ENCODE measurements at regions not wholly inside any gene's neighbourhood (a gene's known extent, or its start where the extent isn't known, plus 50 kb on each side); places are given as distances from the start of the nearest gene placed in this dataset.
"Not testable (repeated sequence)": the region's sequence is repeated elsewhere in the genome, so short reads cannot be mapped to it uniquely, and the experiment has no call there.

- DNase-seq, result no peak
Observed at GRCh38 chrX:121172703-121173102, 125.3 kb downstream of the GLUD2 start.

GRCh38 chrX:121179972-121180371 lies 132.6 kb downstream of the GLUD2 start:
- DNase-seq, result no peak

GRCh38 chrX:121191779-121192178 lies 144.4 kb downstream of the GLUD2 start:
- no peak for DNase-seq

GRCh38 chrX:121195719-121196118 lies 148.3 kb downstream of the GLUD2 start:
- DNase-seq, result no peak

- DNase-seq, result not testable (repeated sequence)
Observed at GRCh38 chrX:121196872-121197444, 149.5 kb downstream of the GLUD2 start.

GRCh38 chrX:121208563-121208962 lies 161.2 kb downstream of the GLUD2 start:
- no peak for DNase-seq

GRCh38 chrX:121216641-121217374 lies 169.4 kb downstream of the GLUD2 start:
- DNase-seq, result no peak

- DNase-seq, result no peak
Observed at GRCh38 chrX:121221322-121221977, 174.0 kb downstream of the GLUD2 start.

- DNase-seq, result no peak
Observed at GRCh38 chrX:121227888-121228287, 180.5 kb downstream of the GLUD2 start.

GRCh38 chrX:121231566-121232358 lies 184.4 kb downstream of the GLUD2 start:
- DNase-seq, result no peak

- no peak for DNase-seq
Observed at GRCh38 chrX:121236040-121236439, 188.6 kb downstream of the GLUD2 start.

- DNase-seq, result no peak
Observed at GRCh38 chrX:121238093-121238492, 190.7 kb downstream of the GLUD2 start.

GRCh38 chrX:121244511-121244910 lies 197.1 kb downstream of the GLUD2 start:
- no peak for DNase-seq

GRCh38 chrX:121245763-121246162 lies 198.4 kb downstream of the GLUD2 start:
- DNase-seq, result no peak

GRCh38 chrX:121254336-121254735 lies 206.9 kb downstream of the GLUD2 start:
- no peak for DNase-seq

GRCh38 chrX:121256647-121257046 lies 209.2 kb downstream of the GLUD2 start:
- DNase-seq, result no peak

GRCh38 chrX:121258545-121258944 lies 211.1 kb downstream of the GLUD2 start:
- no peak for DNase-seq

- DNase-seq, result no peak
Observed at GRCh38 chrX:121259170-121259569, 211.8 kb downstream of the GLUD2 start.

- DNase-seq, result no peak
Observed at GRCh38 chrX:121260596-121261240, 213.3 kb downstream of the GLUD2 start.

GRCh38 chrX:121283921-121284320 lies 236.5 kb downstream of the GLUD2 start:
- no peak for DNase-seq

GRCh38 chrX:121298499-121298898 lies 251.1 kb downstream of the GLUD2 start:
- DNase-seq, result no peak

- no peak for DNase-seq
Observed at GRCh38 chrX:121301356-121301755, 253.9 kb downstream of the GLUD2 start.

- no peak for DNase-seq
Observed at GRCh38 chrX:121301822-121302221, 254.4 kb downstream of the GLUD2 start.

Measured in NCI-H446 treated with DMSO at 0.1 percent for 48 hours (cell line).